ENCODE measurements at regions not wholly inside any gene's neighbourhood (a gene's known extent, or its start where the extent isn't known, plus 50 kb on each side); places are given as distances from the start of the nearest gene placed in this dataset.

DNA sequence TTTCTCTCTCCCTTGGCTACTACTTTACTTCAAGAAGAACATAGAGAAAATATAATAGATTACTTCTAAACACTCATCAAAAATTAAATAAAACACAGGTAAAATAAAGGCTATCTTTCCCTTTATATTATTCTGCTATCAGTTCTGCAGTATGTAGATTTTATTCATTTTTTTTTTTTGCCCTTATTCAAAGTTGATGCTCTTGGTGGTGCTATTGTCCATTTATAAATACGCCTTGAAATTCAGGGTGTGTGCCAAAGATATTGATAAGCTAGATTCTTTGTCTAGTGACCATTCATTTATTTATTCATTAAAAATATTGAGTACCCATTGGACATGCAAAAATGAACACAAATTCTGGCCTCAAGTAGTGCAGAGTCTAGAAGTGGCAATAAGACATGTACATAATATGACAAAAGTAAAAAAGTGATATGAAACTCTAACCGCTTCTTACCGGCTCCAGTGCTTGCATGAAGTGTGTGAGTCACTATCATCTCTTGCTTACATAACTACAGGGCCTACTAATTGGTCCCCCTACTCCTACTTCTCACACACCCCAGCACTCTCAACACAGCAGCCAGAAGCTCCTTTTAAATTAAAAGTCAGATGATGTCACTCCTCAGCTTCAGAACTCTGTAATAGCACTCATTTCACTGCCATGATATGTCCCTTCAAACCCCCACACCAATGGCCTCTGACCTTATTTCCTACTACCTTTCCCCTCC, 208.3 kb upstream of the FANCL start:
- DNase-seq (ENCODE audit: low spot score in 2 of 2), result no peak
- no peaks in the 10 kb centered on the region for H3K36me3 ChIP-seq
- no peaks in the 10 kb centered on the region for H3K4me1 ChIP-seq
- no peak overlapping the region for H3K4me3 ChIP-seq
- no peaks in the 10 kb centered on the region for H3K27me3 ChIP-seq
- no peaks in the 10 kb centered on the region for H3K9me3 ChIP-seq
- H3K27ac ChIP-seq, result no peak overlapping the region
- WGBS, result 77% methylated on average over 3 of the region's 3 CpGs
- TF ChIP-seq EP300 (IDR thresholded peaks at IDR 0.05) (no peak), POLR2A (IDR thresholded peaks at IDR 0.05) (no peak), POLR2AphosphoS5 (IDR thresholded peaks at IDR 0.05) (no peak)
- TF ChIP-seq, protein P1, sequence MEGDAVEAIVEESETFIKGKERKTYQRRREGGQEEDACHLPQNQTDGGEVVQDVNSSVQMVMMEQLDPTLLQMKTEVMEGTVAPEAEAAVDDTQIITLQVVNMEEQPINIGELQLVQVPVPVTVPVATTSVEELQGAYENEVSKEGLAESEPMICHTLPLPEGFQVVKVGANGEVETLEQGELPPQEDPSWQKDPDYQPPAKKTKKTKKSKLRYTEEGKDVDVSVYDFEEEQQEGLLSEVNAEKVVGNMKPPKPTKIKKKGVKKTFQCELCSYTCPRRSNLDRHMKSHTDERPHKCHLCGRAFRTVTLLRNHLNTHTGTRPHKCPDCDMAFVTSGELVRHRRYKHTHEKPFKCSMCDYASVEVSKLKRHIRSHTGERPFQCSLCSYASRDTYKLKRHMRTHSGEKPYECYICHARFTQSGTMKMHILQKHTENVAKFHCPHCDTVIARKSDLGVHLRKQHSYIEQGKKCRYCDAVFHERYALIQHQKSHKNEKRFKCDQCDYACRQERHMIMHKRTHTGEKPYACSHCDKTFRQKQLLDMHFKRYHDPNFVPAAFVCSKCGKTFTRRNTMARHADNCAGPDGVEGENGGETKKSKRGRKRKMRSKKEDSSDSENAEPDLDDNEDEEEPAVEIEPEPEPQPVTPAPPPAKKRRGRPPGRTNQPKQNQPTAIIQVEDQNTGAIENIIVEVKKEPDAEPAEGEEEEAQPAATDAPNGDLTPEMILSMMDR (IDR thresholded peaks at IDR 0.05), result no peak

DNA sequence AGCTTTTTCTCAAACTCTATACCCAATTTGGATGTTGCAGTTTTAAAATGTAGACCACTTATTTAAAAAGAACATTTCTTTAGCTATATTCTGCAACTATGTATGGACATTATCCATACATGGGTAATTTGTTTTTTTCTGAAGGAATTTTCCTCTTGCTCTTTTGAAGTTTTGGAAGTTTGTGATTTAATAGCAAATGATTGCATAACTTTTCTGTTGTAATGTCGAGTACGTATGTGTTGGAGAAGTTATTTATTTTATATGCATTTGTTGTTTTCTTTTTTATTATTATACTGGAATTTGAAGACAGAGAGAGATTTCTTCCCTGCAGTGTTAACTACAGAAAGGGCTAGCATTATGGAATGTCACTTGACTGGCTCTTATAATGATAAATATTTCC, 207.7 kb upstream of the FANCL start:
- no peaks in the 10 kb centered on the region for H3K36me3 ChIP-seq
- H3K27me3 ChIP-seq, result no peaks in the 10 kb centered on the region
- no peak overlapping the region for H3K27ac ChIP-seq
- 74% methylated on average over 2 of the region's 2 CpGs for WGBS
- no peaks in the 10 kb centered on the region for H3K4me1 ChIP-seq
- no peaks in the 10 kb centered on the region for H3K9me3 ChIP-seq
- TF ChIP-seq POLR2A (IDR thresholded peaks at IDR 0.05) (no peak), EP300 (IDR thresholded peaks at IDR 0.05) (no peak), POLR2AphosphoS5 (IDR thresholded peaks at IDR 0.05) (no peak)
- TF ChIP-seq, protein P1 (IDR thresholded peaks at IDR 0.05), result no peak
- no peak overlapping the region for H3K4me3 ChIP-seq
- no peak for DNase-seq (ENCODE audit: low spot score in 2 of 2)

DNA sequence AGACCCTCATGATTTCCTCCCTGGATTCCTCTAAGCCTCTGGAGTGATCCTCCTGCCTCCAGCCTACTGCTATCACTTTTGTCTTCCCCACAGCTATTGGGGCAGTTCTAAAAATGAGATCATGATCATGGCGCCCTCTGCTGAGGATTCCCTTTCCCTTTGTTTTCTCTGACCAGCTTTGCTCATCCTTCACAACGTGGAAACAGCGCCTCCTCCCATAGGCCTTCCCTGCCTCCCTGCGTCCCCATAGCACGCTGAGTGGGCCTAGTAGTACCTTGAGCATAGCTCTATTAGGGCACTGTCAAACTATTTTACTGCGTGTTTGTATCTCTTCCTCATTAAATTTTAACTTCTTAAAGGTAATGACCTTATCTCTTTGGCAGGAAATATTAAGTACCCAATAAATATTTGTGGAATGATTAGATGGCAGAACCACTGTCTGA, 207.0 kb upstream of the FANCL start:
- DNase-seq (ENCODE audit: low spot score in 2 of 2), result no peak
- WGBS, result 30% methylated on average over 6 of the region's 6 CpGs
- no peak overlapping the region for H3K4me3 ChIP-seq
- no peaks in the 10 kb centered on the region for H3K4me1 ChIP-seq
- no peak for TF ChIP-seq EP300 (IDR thresholded peaks at IDR 0.05)
- TF ChIP-seq, protein P1 (IDR thresholded peaks at IDR 0.05), result peak in 1 of 2 donors; percentile 7
- H3K9me3 ChIP-seq, result no peaks in the 10 kb centered on the region
- H3K27ac ChIP-seq, result no peak overlapping the region
- H3K27me3 ChIP-seq, result no peaks in the 10 kb centered on the region
- no peaks in the 10 kb centered on the region for H3K36me3 ChIP-seq

DNA sequence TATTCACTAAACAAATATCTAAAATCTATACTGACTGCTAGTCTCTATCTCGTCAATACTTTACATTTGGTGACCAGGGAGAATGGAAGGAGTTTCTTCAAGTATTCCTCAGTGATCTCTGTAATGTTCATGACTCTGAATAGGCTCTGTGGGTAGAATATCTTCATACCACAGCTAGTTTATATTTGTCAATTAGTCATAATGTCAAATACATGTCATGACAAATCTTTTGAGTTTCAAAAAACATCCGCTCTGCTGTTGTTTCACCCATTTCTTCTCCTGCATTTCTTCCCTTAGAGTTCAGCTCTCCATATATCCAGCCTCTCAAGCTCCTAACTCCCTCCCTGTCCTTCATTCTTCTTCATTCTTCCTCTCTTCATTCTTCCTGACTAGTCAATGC, 206.5 kb upstream of the FANCL start:
- TF ChIP-seq EP300 (IDR thresholded peaks at IDR 0.05) (no peak), POLR2AphosphoS5 (IDR thresholded peaks at IDR 0.05) (no peak), POLR2A (IDR thresholded peaks at IDR 0.05) (no peak)
- TF ChIP-seq, protein P1 (IDR thresholded peaks at IDR 0.05), result no peak
- 78% methylated on average over 2 of the region's 2 CpGs for WGBS
- Histone ChIP-seq H3K27me3 (no peaks in the 10 kb centered on the region), H3K9me3 (no peaks in the 10 kb centered on the region), H3K4me1 (no peaks in the 10 kb centered on the region), H3K27ac (no peak overlapping the region), H3K4me3 (no peak overlapping the region), H3K36me3 (no peaks in the 10 kb centered on the region)
- DNase-seq (ENCODE audit: low spot score in 2 of 2), result no peak

DNA sequence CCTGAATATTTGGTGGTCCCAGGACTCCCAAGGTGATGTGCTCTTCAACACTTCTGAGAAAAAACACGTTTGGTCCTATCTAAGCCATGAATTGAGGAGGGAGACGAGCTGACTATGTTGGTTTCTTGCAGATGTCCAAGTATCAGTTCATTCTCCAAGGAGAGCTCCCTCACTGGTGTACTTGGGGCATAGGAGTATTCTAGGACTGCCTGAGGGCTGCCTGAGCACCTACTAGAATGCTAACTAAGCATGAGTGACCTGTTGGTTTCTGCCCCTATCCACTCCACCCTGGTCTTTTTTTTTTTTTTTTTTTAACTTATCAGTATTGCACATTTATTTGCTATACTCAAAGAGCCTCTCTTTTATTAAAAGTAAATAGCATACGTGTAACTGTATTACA, 200.5 kb upstream of the FANCL start:
- Histone ChIP-seq H3K4me3 (no peak overlapping the region), H3K27ac (no peak overlapping the region), H3K27me3 (no peaks in the 10 kb centered on the region), H3K36me3 (no peaks in the 10 kb centered on the region), H3K4me1 (no peaks in the 10 kb centered on the region), H3K9me3 (no peaks in the 10 kb centered on the region)
- TF ChIP-seq EP300 (IDR thresholded peaks at IDR 0.05) (no peak), POLR2AphosphoS5 (IDR thresholded peaks at IDR 0.05) (no peak), POLR2A (IDR thresholded peaks at IDR 0.05) (no peak)
- TF ChIP-seq, protein P1 (IDR thresholded peaks at IDR 0.05), result no peak
- 65% methylated on average over 3 of the region's 3 CpGs for WGBS
- DNase-seq (ENCODE audit: low spot score in 2 of 2), result no peak
